B cell (primary cell): ENCODE measurements at regions not wholly inside any gene's neighbourhood (a gene's known extent, or its start where the extent isn't known, plus 50 kb on each side); places are given as distances from the start of the nearest gene placed in this dataset.
"Not testable (repeated sequence)": the region's sequence is repeated elsewhere in the genome, so short reads cannot be mapped to it uniquely, and the experiment has no call there.

Source experiments
- ATAC-seq: fragments of 200-7000 bp; cut with Tn5 transposase; one replicate; pipeline ENCODE4 v1.10.0; 2021; ENCODE audit warnings: low read depth, mild to moderate bottlenecking, moderate number of reproducible peaks, moderate library complexity
- CTCF ChIA-PET: fragments of 350-600 bp; sonication (Branson Sonifier 250); formaldehyde crosslinking; loops from one replicate; lab custom pipeline; 2021; ENCODE audit warnings: antibody characterized with exemption, inconsistent platforms; lab: Charles Lee
- POLR2A ChIA-PET: fragments of 350-600 bp; sonication (Branson Sonifier 250); formaldehyde crosslinking; loops from one replicate; lab custom pipeline; 2021; ENCODE audit warnings: antibody characterized with exemption; lab: Charles Lee
- DNase-seq: peaks from one replicate; pipeline ENCODE4 v3.0.0; 2013
- H2AFZ ChIP-seq: 2 replicates; pipeline ENCODE4 v1.6.1; 2012; ENCODE audit warnings: mild to moderate bottlenecking, low read depth, low read length; ENCODE audit not compliant: insufficient read depth, poor library complexity, severe bottlenecking
- H3K27ac ChIP-seq, 2 donors: 1 replicate in 1 of 2; 2 replicates in 1 of 2; pipeline ENCODE4 v1.5.1; 2012 to 2013; ENCODE audit warnings: low read length in 2 of 2, mild to moderate bottlenecking in 2 of 2, moderate library complexity in 1 of 2
- H3K27me3 ChIP-seq, 4 experiments: fragments of 200-600 bp in 1 of 4; sonication (generic) in 1 of 4; replicated peaks in 1 of 4; 1 replicate in 2 of 4; 2 replicates in 2 of 4; pipeline versions ENCODE4 v1.6.1 to v1.7.0; 2013 to 2016; ENCODE audit warnings: low read length in 3 of 4, mild to moderate bottlenecking in 2 of 4, mixed read lengths in 1 of 4, moderate library complexity in 1 of 4; ENCODE audit not compliant: insufficient read depth in 4 of 4, control insufficient read depth in 3 of 4; ENCODE audit errors: control extremely low read depth in 1 of 4
- H3K36me3 ChIP-seq, 2 experiments: replicated peaks in 1 of 2; 1 replicate in 1 of 2; 2 replicates in 1 of 2; pipeline versions ENCODE4 v1.6.1 to v1.7.1; 2013; ENCODE audit warnings: low read length in 1 of 2; ENCODE audit not compliant: insufficient read depth in 2 of 2, control insufficient read depth in 1 of 2; ENCODE audit errors: control extremely low read depth in 1 of 2, extremely low read depth in 1 of 2
- H3K4me1 ChIP-seq, 2 donors: fragments of 200-600 bp in 1 of 2; sonication (generic) in 1 of 2; 1 replicate in 1 of 2; 2 replicates in 1 of 2; pipeline versions ENCODE4 v1.5.1 to v1.6.1; 2013 to 2017; ENCODE audit warnings: low read length in 2 of 2; ENCODE audit not compliant: control insufficient read depth in 2 of 2, insufficient read depth in 2 of 2
- H3K4me2 ChIP-seq: replicated peaks from 2 replicates; pipeline ENCODE3; 2012; ENCODE audit warnings: mild to moderate bottlenecking, low read depth, low read length; ENCODE audit not compliant: poor library complexity, severe bottlenecking
- H3K4me3 ChIP-seq, 5 experiments: fragments of 200-600 bp in 1 of 5; sonication (generic) in 1 of 5; 1 replicate in 3 of 5; 2 replicates in 2 of 5; pipeline versions ENCODE4 v1.5.1 to v1.7.0; 2011 to 2016; ENCODE audit warnings: low read length in 4 of 5, mild to moderate bottlenecking in 4 of 5, low read depth in 2 of 5, control low read depth in 1 of 5, moderate library complexity in 1 of 5; ENCODE audit not compliant: insufficient read depth in 1 of 5; ENCODE audit errors: control extremely low read depth in 1 of 5, extremely low read depth in 1 of 5
- H3K79me2 ChIP-seq: fragments of 200-600 bp; sonication (generic); one replicate; pipeline ENCODE4 v1.6.0; 2016; ENCODE audit warnings: low read length; ENCODE audit not compliant: control insufficient read depth, insufficient read depth
- H3K9ac ChIP-seq: fragments of 200-600 bp; sonication (generic); 2 replicates; pipeline ENCODE4 v1.6.1; 2017; ENCODE audit warnings: mild to moderate bottlenecking, low read length, moderate library complexity
- H3K9me3 ChIP-seq, 3 donors: one replicate each; pipeline versions ENCODE4 v1.6.1 to v1.7.1; 2013; ENCODE audit warnings: low read length in 2 of 3; ENCODE audit not compliant: control insufficient read depth in 2 of 3, insufficient read depth in 1 of 3; ENCODE audit errors: control extremely low read depth in 1 of 3
- H4K20me1 ChIP-seq: 2 replicates; pipeline ENCODE4 v1.6.0; 2012; ENCODE audit warnings: mild to moderate bottlenecking, low read length; ENCODE audit not compliant: insufficient read depth, control insufficient read depth, poor library complexity, severe bottlenecking
- H3K27ac Mint-ChIP-seq: one replicate; pipeline ENCODE4 v1.8.0; 2021; ENCODE audit warnings: mixed read lengths
- H3K27me3 Mint-ChIP-seq: one replicate; pipeline ENCODE4 v1.8.0; 2021; ENCODE audit warnings: mixed read lengths
- H3K4me1 Mint-ChIP-seq: one replicate; pipeline ENCODE4 v1.8.0; 2021; ENCODE audit warnings: mixed read lengths
- H3K4me3 Mint-ChIP-seq: one replicate; pipeline ENCODE4 v1.8.0; 2021; ENCODE audit warnings: mixed read lengths
- H3K9me3 Mint-ChIP-seq: one replicate; pipeline ENCODE4 v1.8.0; 2022; ENCODE audit warnings: mixed read lengths; ENCODE audit not compliant: insufficient read depth
- CTCF ChIP-seq: fragments of 200-600 bp; IDR thresholded peaks from one replicate; pipeline ENCODE4 v1.8.0; 2022; ENCODE audit warnings: antibody characterized with exemption, mild to moderate bottlenecking
- EZH2 ChIP-seq: IDR thresholded peaks from 2 replicates; pipeline ENCODE4 v1.6.1; 2012; ENCODE audit warnings: borderline replicate concordance, low read depth, mild to moderate bottlenecking, moderate library complexity, low read length; ENCODE audit not compliant: insufficient read depth, poor library complexity, severe bottlenecking
- WGBS: methylation state at CpG from one replicate; pipeline ENCODE4 v1.1.5; 2013; ENCODE audit warnings: missing lambda C conversion rate; ENCODE audit not compliant: insufficient coverage; 5-methylcytosine and 5-hydroxymethylcytosine counted together
- intact Hi-C: fragments of 100-400 bp; cut with micrococcal nuclease; formaldehyde crosslinking; loops from one replicate; pipeline ENCODE4 v1.10.0; 2022

- Histone ChIP-seq H3K9ac (no peak overlapping the region), H3K27me3 (no peaks in the 10 kb centered on the region), H3K4me3 (no peak overlapping the region), H3K4me1 (peaks cover 20 to 26% of the 10 kb centered on the region in 2 donors), H2AFZ (no peak overlapping the region), H4K20me1 (no peaks in the 10 kb centered on the region), H3K9me3 (no peaks in the 10 kb centered on the region), H3K79me2 (no peaks in the 10 kb centered on the region), H3K36me3 (no peaks in the 10 kb centered on the region), H3K27ac (no peak overlapping the region), H3K4me2 (no peak overlapping the region)
- POLR2A ChIA-PET, result no interaction called here
- DNase-seq (no peak), ATAC-seq (no peak)
- intact Hi-C loops, result loop anchor here (5.0 to 10.0 kb wide), 3 partner anchors 55 to 140 kb away; partner anchors contain the start of genes LYRM9 and NLK
- Mint-ChIP-seq H3K27me3 (peaks cover 7% of the 10 kb centered on the region), H3K9me3 (no peaks in the 10 kb centered on the region), H3K4me3 (no peak overlapping the region), H3K4me1 (peaks cover 26% of the 10 kb centered on the region), H3K27ac (peak overlapping the region; percentile 81)
- CTCF ChIA-PET, result no interaction called here
- 100% methylated on average over 1 of the region's 4 CpGs for WGBS
- TF ChIP-seq CTCF, result no peak
- no peak for TF ChIP-seq EZH2
These were observed 53.8 kb upstream of the LYRM9 start for GRCh38 chr17:27947005-27947406.

GRCh38 chr17:27949304-27949703 is 56.1 kb upstream of the LYRM9 start:
- no peak for TF ChIP-seq EZH2
- H3K4me1 ChIP-seq, result peaks cover 20 to 26% of the 10 kb centered on the region in 2 donors
- H3K9me3 Mint-ChIP-seq, result no peaks in the 10 kb centered on the region
- no peaks in the 10 kb centered on the region for H3K36me3 ChIP-seq
- H3K9me3 ChIP-seq, result no peaks in the 10 kb centered on the region
- no peak overlapping the region for H2AFZ ChIP-seq
- H3K27ac Mint-ChIP-seq, result no peak overlapping the region
- POLR2A ChIA-PET, result no interaction called here
- no peaks in the 10 kb centered on the region for H3K79me2 ChIP-seq
- H3K4me3 Mint-ChIP-seq, result no peak overlapping the region
- CTCF ChIA-PET, result interaction anchor here (0.7 kb wide), 1 partner anchor 255 kb away, joined by 8 read pairs; no protein-coding TSS in a partner anchor
- intact Hi-C loops, result loop anchor here (5.0 to 10.0 kb wide), 3 partner anchors 57 to 142 kb away; partner anchors contain the start of genes LYRM9 and NLK
- DNase-seq, result no peak
- peaks cover 26% of the 10 kb centered on the region for H3K4me1 Mint-ChIP-seq
- no peak overlapping the region for H3K4me2 ChIP-seq
- WGBS, result 75% methylated on average over 2 of the region's 3 CpGs
- peaks cover 0 to 4% (median 0%) of the 10 kb centered on the region in 4 experiments for H3K27me3 ChIP-seq
- H3K27ac ChIP-seq, result no peak overlapping the region
- ATAC-seq, result no peak
- no peaks in the 10 kb centered on the region for H4K20me1 ChIP-seq
- no peak overlapping the region for H3K4me3 ChIP-seq
- H3K9ac ChIP-seq, result no peak overlapping the region
- peaks cover 12% of the 10 kb centered on the region for H3K27me3 Mint-ChIP-seq

- H3K27ac ChIP-seq, H3K79me2 ChIP-seq, H3K4me3 Mint-ChIP-seq, H3K9me3 ChIP-seq, ATAC-seq, intact Hi-C loops, H3K4me2 ChIP-seq, DNase-seq, H3K27me3 ChIP-seq, H3K36me3 ChIP-seq, H3K9me3 Mint-ChIP-seq, H3K27ac Mint-ChIP-seq, H3K9ac ChIP-seq, H4K20me1 ChIP-seq, H2AFZ ChIP-seq, POLR2A ChIA-PET, H3K4me3 ChIP-seq: not testable (repeated sequence)
- Mint-ChIP-seq H3K4me1 (peaks cover 17% of the 10 kb centered on the region), H3K27me3 (peaks cover 12% of the 10 kb centered on the region)
- H3K4me1 ChIP-seq, result peaks cover 14 to 19% of the 10 kb centered on the region in 2 donors
- 96% methylated on average over 5 of the region's 7 CpGs for WGBS
- CTCF ChIA-PET, result interaction anchor here (0.7 kb wide), 1 partner anchor 254 kb away, joined by 8 read pairs; no protein-coding TSS in a partner anchor
These were observed 57.1 kb upstream of the LYRM9 start for GRCh38 chr17:27950225-27950624.
